Left lung (tissue), 4 donors: ENCODE measurements at regions not wholly inside any gene's neighbourhood (a gene's known extent, or its start where the extent isn't known, plus 50 kb on each side); places are given as distances from the start of the nearest gene placed in this dataset.
A peak's percentile ranks its signal among the peaks of the same experiment; 100 is the strongest.

ENCODE experiments used
- ATAC-seq: fragments of 200-7000 bp; cut with Tn5 transposase; one replicate; pipeline ENCODE4 v1.9.1; 2020; ENCODE audit warnings: moderate library complexity
- DNase-seq, 4 donors: peaks; one replicate each; pipeline ENCODE4 v3.0.0-alpha.2; 2013 to 2020
- H3K27ac ChIP-seq, 2 donors: fragments of 200-600 bp; sonication (generic) in 1 of 2; one replicate each; pipeline versions ENCODE4 v1.5.0 to v1.8.0; 2020 to 2021
- H3K27me3 ChIP-seq, 2 donors: fragments of 200-600 bp; sonication (generic) in 1 of 2; one replicate each; pipeline versions ENCODE4 v1.5.0 to v1.8.0; 2020 to 2021
- H3K36me3 ChIP-seq, 2 donors: fragments of 200-600 bp; sonication (generic) in 1 of 2; one replicate each; pipeline versions ENCODE4 v1.5.0 to v1.8.0; 2020 to 2021
- H3K4me1 ChIP-seq, 2 donors: fragments of 200-600 bp; one replicate each; pipeline ENCODE4 v1.8.0; 2021
- H3K4me3 ChIP-seq, 2 donors: fragments of 200-600 bp; sonication (generic) in 1 of 2; one replicate each; pipeline versions ENCODE4 v1.5.0 to v1.8.0; 2020 to 2021; ENCODE audit warnings: mild to moderate bottlenecking in 1 of 2
- H3K9me3 ChIP-seq, 2 donors: fragments of 200-600 bp; sonication (generic) in 1 of 2; one replicate each; pipeline versions ENCODE4 v1.5.0 to v1.8.0; 2020 to 2021
- CTCF ChIP-seq, 2 donors: fragments of 200-600 bp; sonication (generic) in 1 of 2; IDR thresholded peaks; one replicate each; pipeline versions ENCODE4 v1.5.0 to v1.8.0; 2021; ENCODE audit warnings: antibody characterized with exemption in 2 of 2
- intact Hi-C, 2 donors: fragments of 100-400 bp; cut with DNase I; formaldehyde crosslinking; loops; one replicate each; pipeline versions ENCODE4 v1.11.2 to v1.14.2; 2022
- donor health status: DM: no; HTN: yes; CAD: no.
- donor health status: DM: no; HTN: no; CAD: no.

DNA sequence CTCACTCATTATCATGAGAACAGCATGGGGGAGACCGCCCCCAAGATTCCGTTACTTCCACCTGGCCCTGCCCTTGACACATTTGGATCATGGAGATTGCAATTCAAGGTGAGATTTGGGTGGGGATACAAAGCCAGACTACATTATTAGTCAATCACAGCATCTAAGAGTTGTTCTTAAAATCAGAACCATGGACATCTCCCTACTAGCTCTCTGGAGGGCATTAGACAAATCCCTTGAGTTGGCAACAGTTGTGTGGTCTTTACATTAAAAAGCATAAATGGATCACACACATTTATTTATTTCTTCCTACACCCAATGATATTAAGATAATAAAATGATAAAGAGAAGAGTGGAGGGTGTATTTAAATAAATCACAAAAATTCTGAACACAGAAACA is 262.8 kb upstream of the VCX start:
- intact Hi-C loops: no loop called here
- no peaks in the 10 kb centered on the region for H3K27me3 ChIP-seq
- TF ChIP-seq CTCF (IDR thresholded peaks at IDR 0.05): no peak
- H3K4me3 ChIP-seq: no peak overlapping the region
- ATAC-seq (no peak), DNase-seq (peak in 1 of 4 donors; percentile 1)
- no peak overlapping the region for H3K27ac ChIP-seq
- no peaks in the 10 kb centered on the region for H3K4me1 ChIP-seq
- H3K9me3 ChIP-seq: no peaks in the 10 kb centered on the region
- H3K36me3 ChIP-seq: no peaks in the 10 kb centered on the region

GRCh38 chrX:7574325-7574724 is 268.6 kb upstream of the VCX start:
- Histone ChIP-seq H3K4me3 (no peak overlapping the region), H3K9me3 (no peaks in the 10 kb centered on the region), H3K27me3 (no peaks in the 10 kb centered on the region), H3K36me3 (no peaks in the 10 kb centered on the region), H3K4me1 (no peaks in the 10 kb centered on the region), H3K27ac (no peak overlapping the region)
- ATAC-seq (peak; percentile 58), DNase-seq (peak in 2 of 4 donors; percentile 0 to 6)
- no peak for TF ChIP-seq CTCF (IDR thresholded peaks at IDR 0.05)
- intact Hi-C loops: no loop called here

DNA sequence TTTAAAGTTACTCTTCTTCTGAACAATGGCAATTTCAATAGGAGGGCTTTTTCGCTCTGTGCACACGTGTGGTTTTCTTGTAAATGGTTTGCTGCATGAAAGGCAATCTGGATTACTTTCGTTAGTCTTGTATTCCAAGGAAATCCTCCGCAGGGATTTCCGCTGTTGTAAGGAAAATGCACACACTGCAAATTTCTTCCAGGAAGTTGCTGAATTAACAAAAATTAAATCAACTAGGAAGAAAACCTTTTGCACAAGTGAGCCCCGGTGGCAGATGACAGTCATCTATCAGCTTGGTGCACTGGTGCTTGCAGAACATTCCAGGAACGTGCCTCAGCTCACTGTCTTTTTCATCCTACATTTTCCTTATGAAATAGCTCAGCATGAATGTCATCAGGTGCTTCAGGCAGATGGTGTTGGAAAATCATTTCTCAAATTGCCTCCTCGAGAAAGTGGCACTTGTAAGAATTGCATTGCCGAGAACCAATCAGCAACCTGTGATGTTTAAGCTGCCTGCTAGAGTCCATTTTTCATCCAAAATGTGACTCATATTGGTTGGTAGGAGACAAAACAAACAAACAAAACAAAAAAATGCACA is 272.4 kb upstream of the VCX start:
- ATAC-seq (no peak), DNase-seq (no peak)
- no peak for TF ChIP-seq CTCF (IDR thresholded peaks at IDR 0.05)
- no peak overlapping the region for H3K4me3 ChIP-seq
- intact Hi-C loops: no loop called here
- no peak overlapping the region for H3K27ac ChIP-seq
- H3K4me1 ChIP-seq: no peaks in the 10 kb centered on the region
- H3K27me3 ChIP-seq: no peaks in the 10 kb centered on the region
- H3K9me3 ChIP-seq: no peaks in the 10 kb centered on the region
- no peaks in the 10 kb centered on the region for H3K36me3 ChIP-seq

- no peak overlapping the region for H3K4me3 ChIP-seq
- H3K4me1 ChIP-seq: no peaks in the 10 kb centered on the region
- H3K27me3 ChIP-seq: no peaks in the 10 kb centered on the region
- H3K36me3 ChIP-seq: no peaks in the 10 kb centered on the region
- DNase-seq (no peak), ATAC-seq (no peak)
- intact Hi-C loops: no loop called here
- H3K9me3 ChIP-seq: no peaks in the 10 kb centered on the region
- H3K27ac ChIP-seq: no peak overlapping the region
- TF ChIP-seq CTCF (IDR thresholded peaks at IDR 0.05): no peak
Measured at GRCh38 chrX:7568597-7568996, 274.4 kb upstream of the VCX start.

GRCh38 chrX:7568130-7568529 is 274.8 kb upstream of the VCX start:
- no peak overlapping the region for H3K27ac ChIP-seq
- H3K36me3 ChIP-seq: no peaks in the 10 kb centered on the region
- TF ChIP-seq CTCF (IDR thresholded peaks at IDR 0.05): no peak
- ATAC-seq (no peak), DNase-seq (no peak)
- H3K27me3 ChIP-seq: no peaks in the 10 kb centered on the region
- no peaks in the 10 kb centered on the region for H3K9me3 ChIP-seq
- H3K4me3 ChIP-seq: no peak overlapping the region
- intact Hi-C loops: no loop called here
- H3K4me1 ChIP-seq: no peaks in the 10 kb centered on the region
